RWPE1 (cell line): ENCODE measurements at regions not wholly inside any gene's neighbourhood (a gene's known extent, or its start where the extent isn't known, plus 50 kb on each side); places are given as distances from the start of the nearest gene placed in this dataset.
"Not testable (repeated sequence)": the region's sequence is repeated elsewhere in the genome, so short reads cannot be mapped to it uniquely, and the experiment has no call there.

ENCODE experiments used
- CTCF ChIA-PET: fragments of 350-600 bp; sonication (Branson Sonifier 250); formaldehyde crosslinking; extraction: SDS; loops from one replicate; lab custom pipeline; 2021; lab: Yijun Ruan, JAX
- POLR2A ChIA-PET: fragments of 400-600 bp; formaldehyde crosslinking; extraction: SDS; loops from one replicate; lab custom pipeline; 2020; ENCODE audit warnings: antibody characterized with exemption; ENCODE audit not compliant: low non-redundant PET; lab: Yijun Ruan, JAX
- DNase-seq: peaks from one replicate; pipeline ENCODE4 v3.0.0; 2012; ENCODE audit warnings: low spot score
- H3K27ac ChIP-seq: fragments of 450-650 bp; 2 replicates; pipeline ENCODE4 v1.5.1; 2017
- TF ChIP-seq, protein P1 (sequence below): fragments of 450-650 bp; conservative IDR thresholded peaks from 2 replicates; pipeline ENCODE4 v1.5.1; 2017; ENCODE audit warnings: low read depth, mild to moderate bottlenecking

GRCh38 chr10:34045571-34046190, 711.2 kb upstream of the NRP1 start:
- H3K27ac ChIP-seq: no peak overlapping the region
- POLR2A ChIA-PET: no interaction called here
- CTCF ChIA-PET: no interaction called here
- TF ChIP-seq, protein P1, sequence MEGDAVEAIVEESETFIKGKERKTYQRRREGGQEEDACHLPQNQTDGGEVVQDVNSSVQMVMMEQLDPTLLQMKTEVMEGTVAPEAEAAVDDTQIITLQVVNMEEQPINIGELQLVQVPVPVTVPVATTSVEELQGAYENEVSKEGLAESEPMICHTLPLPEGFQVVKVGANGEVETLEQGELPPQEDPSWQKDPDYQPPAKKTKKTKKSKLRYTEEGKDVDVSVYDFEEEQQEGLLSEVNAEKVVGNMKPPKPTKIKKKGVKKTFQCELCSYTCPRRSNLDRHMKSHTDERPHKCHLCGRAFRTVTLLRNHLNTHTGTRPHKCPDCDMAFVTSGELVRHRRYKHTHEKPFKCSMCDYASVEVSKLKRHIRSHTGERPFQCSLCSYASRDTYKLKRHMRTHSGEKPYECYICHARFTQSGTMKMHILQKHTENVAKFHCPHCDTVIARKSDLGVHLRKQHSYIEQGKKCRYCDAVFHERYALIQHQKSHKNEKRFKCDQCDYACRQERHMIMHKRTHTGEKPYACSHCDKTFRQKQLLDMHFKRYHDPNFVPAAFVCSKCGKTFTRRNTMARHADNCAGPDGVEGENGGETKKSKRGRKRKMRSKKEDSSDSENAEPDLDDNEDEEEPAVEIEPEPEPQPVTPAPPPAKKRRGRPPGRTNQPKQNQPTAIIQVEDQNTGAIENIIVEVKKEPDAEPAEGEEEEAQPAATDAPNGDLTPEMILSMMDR: no peak
- no peak for DNase-seq

GRCh38 chr10:34041871-34042270, 707.4 kb upstream of the NRP1 start:
- H3K27ac ChIP-seq: no peak overlapping the region
- ChIA-PET POLR2A (no interaction called here), CTCF (interaction anchor here (0.6 to 0.7 kb wide), 2 partner anchors 26 to 866 kb away, joined by 3 to 4 read pairs; no protein-coding TSS in a partner anchor)
- TF ChIP-seq, protein P1: no peak
- DNase-seq: no peak

DNA sequence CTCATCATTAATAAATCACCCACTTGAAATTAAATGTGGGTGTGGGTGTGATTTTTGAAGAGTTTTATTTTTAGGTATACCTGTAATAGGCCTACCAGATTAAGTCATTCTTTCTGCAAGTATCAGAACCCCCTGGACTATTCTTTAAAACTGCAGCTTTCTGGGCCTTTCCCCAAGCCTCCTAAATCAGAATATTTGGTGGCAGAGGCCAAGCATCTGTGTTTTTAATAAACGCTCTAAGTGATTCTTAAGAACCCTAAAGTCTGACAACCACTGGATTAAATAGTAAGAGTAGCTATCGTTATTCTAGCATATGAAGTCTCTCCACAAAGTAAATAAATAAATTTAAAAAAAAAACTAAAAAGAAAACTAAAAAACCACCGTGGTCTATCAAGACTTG, 703.0 kb upstream of the NRP1 start:
- H3K27ac ChIP-seq: no peak overlapping the region
- TF ChIP-seq, protein P1: no peak
- CTCF ChIA-PET: interaction anchor here (0.7 kb wide), 1 partner anchor 112 kb away, joined by 5 read pairs; no protein-coding TSS in a partner anchor
- POLR2A ChIA-PET: no interaction called here
- DNase-seq: no peak

- CTCF ChIA-PET: interaction anchor here (0.7 kb wide), 1 partner anchor 490 kb away, joined by 3 read pairs; no protein-coding TSS in a partner anchor
- H3K27ac ChIP-seq, DNase-seq, POLR2A ChIA-PET: not testable (repeated sequence)
Measured at GRCh38 chr10:34035241-34035790, 700.8 kb upstream of the NRP1 start.

DNA sequence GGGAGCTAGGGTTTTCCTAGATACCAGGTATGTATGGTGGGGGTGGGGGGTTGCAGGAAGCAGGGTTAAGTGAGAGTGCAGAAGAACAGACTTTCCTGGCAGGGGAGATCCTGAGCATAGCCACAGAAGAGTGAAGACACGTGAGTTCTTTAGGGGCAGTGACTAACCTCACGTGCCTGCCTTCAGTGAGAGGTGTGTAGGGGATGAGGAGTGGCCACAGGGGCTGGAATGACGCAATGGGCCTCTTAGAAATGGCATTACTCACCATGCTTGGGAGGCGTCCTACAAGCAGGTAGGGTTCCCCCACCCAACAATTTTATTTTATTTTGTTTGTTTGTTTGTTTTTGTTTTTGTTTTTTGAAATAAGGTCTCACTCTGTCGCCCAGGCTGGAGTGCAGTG, 698.6 kb upstream of the NRP1 start:
- TF ChIP-seq, protein P1: no peak
- DNase-seq: peak; percentile 66
- ChIA-PET CTCF (no interaction called here), POLR2A (no interaction called here)
- H3K27ac ChIP-seq: no peak overlapping the region

- POLR2A ChIA-PET: no interaction called here
Measured at GRCh38 chr10:34032564-34032963, 698.1 kb upstream of the NRP1 start.

DNA sequence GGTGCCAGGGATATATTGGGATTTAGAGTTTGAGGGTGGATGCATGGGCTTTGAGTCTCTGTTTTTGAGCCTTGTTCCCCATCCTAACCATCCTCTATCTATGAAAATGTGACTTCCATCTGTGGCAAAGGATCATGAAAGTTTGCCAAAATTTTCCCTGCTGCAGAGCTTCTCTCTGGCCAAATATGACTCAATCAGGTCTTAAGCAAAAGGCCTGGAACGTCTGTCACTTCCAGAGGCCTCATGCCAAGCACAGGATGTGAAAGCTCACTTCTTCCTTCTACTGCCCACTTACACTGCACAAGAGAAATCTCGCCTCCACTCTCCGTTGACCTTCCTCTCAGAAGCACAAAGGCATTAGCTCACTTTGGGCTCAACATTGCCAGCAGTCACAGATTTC, 696.9 kb upstream of the NRP1 start:
- CTCF ChIA-PET: no interaction called here

More at GRCh38 chr10:34032564-34032963, 698.1 kb upstream of the NRP1 start:
- CTCF ChIA-PET: no interaction called here
- TF ChIP-seq, protein P1: no peak
- DNase-seq: no peak
- no peak overlapping the region for H3K27ac ChIP-seq

More for the DNA sequence above, 696.9 kb upstream of the NRP1 start:
- TF ChIP-seq, protein P1: no peak
- no peak for DNase-seq
- POLR2A ChIA-PET: no interaction called here
- H3K27ac ChIP-seq: no peak overlapping the region
